HG03571 (cell line): ENCODE measurements at regions not wholly inside any gene's neighbourhood (a gene's known extent, or its start where the extent isn't known, plus 50 kb on each side); places are given as distances from the start of the nearest gene placed in this dataset.
"Not testable (repeated sequence)": the region's sequence is repeated elsewhere in the genome, so short reads cannot be mapped to it uniquely, and the experiment has no call there.

Experiments used
- ATAC-seq: cut with Tn5 transposase; IDR thresholded peaks from one replicate; pipeline ENCODE4 v1.9.1; 2021; ENCODE audit not compliant: unreplicated experiment

GRCh38 chr21:17682924-17683323 lies 70.2 kb upstream of the BTG3 start:
- ATAC-seq, result no peak

- ATAC-seq, result peak; percentile 92
Observed at GRCh38 chr21:17679002-17679600, 66.4 kb upstream of the BTG3 start.

GRCh38 chr21:17676930-17677329 lies 64.2 kb upstream of the BTG3 start:
- not testable (repeated sequence) for ATAC-seq

- no peak for ATAC-seq
Observed at GRCh38 chr21:17674106-17674505, 61.4 kb upstream of the BTG3 start.

- no peak for ATAC-seq
Observed at GRCh38 chr21:17673261-17674020, 60.7 kb upstream of the BTG3 start.

GRCh38 chr21:17671733-17672132 lies 59.0 kb upstream of the BTG3 start:
- no peak for ATAC-seq

GRCh38 chr21:17668479-17669140 lies 55.9 kb upstream of the BTG3 start:
- ATAC-seq, result no peak

- no peak for ATAC-seq
Observed at GRCh38 chr21:17667256-17667655, 54.6 kb upstream of the BTG3 start.
